ENCODE measurements at regions not wholly inside any gene's neighbourhood (a gene's known extent, or its start where the extent isn't known, plus 50 kb on each side); places are given as distances from the start of the nearest gene placed in this dataset.

GRCh38 chr9:3773362-3774060 lies 247.7 kb upstream of the RFX3 start:
- TF ChIP-seq POLR2AphosphoS5 (IDR thresholded peaks at IDR 0.05; ENCODE audit: low read depth, low read length) (no peak), SPI1 (IDR thresholded peaks at IDR 0.05; ENCODE audit: low read depth, low read length) (no peak), POU2F2 (IDR thresholded peaks at IDR 0.05; ENCODE audit: low read depth, low read length) (no peak), PAX5 (IDR thresholded peaks at IDR 0.05; ENCODE audit: insufficient read depth, low read length, severe bottlenecking) (no peak), POLR2A (IDR thresholded peaks at IDR 0.05; ENCODE audit: low read depth, low read length) (no peak), TAF1 (IDR thresholded peaks at IDR 0.05; ENCODE audit: low read depth, low read length) (no peak)
- DNase-seq (ENCODE audit: insufficient read length, low spot score) (no peak), FAIRE-seq (no peak)

DNA sequence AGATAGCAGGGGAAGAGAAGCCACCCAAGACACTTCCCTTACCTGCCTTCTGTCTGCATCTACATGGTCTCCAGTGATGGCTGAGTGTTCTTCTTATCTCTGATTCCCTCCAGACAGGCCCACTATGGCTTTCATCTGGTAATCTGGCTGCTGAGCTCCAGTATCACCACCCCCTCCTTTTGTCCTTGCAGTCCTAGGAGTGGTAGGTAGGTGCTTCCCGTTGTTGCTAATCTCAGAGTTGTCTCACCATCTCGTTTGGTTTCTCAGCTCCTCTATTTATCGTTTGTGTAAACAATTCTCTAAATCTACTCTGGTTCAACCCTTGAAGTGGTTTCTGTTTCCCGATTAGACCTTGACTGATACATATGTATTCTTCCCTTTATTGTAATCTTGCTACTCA lies 243.8 kb upstream of the RFX3 start:
- FAIRE-seq (no peak), DNase-seq (ENCODE audit: insufficient read length, low spot score) (no peak)
- TF ChIP-seq POU2F2 (IDR thresholded peaks at IDR 0.05; ENCODE audit: low read depth, low read length) (no peak), POLR2AphosphoS5 (IDR thresholded peaks at IDR 0.05; ENCODE audit: low read depth, low read length) (no peak), POLR2A (IDR thresholded peaks at IDR 0.05; ENCODE audit: low read depth, low read length) (no peak), PAX5 (IDR thresholded peaks at IDR 0.05; ENCODE audit: insufficient read depth, low read length, severe bottlenecking) (no peak), SPI1 (IDR thresholded peaks at IDR 0.05; ENCODE audit: low read depth, low read length) (no peak), TAF1 (IDR thresholded peaks at IDR 0.05; ENCODE audit: low read depth, low read length) (no peak)

DNA sequence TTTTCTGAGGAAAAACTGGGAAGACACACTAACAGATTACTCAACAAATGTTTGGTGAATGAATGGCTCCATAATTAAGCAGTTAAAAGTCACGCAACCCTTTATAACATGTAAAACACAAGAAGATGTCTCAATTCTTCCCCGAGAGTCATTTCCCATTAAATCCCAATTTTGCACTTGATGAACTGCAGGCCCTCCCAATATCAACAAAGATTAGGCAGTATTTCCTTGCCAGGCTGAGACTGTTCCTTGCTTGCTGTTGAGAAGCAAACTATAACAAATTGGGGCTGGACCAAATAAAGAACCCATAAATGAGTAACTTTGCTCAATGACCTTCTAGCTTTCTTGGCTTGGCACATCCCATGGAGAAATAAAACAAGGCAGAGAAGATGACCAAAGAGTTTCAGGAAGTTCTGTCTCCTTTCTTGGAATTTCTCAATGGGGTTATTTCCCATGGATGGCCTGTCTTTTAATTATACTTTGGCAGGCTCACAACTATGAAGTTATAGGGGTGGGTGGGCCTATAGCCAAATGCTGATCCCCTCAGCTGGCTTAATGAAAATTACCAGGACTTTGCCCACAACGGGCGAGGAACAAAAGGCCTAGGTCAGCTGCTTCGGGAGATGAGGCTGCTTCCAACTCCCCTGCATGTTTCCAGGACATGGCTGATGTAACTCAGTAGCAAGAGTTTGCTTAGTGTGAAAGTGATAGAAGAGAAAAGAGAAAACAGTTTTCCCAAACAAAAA lies 243.1 kb upstream of the RFX3 start:
- FAIRE-seq (no peak), DNase-seq (ENCODE audit: insufficient read length, low spot score) (no peak)
- no peak for TF ChIP-seq POU2F2 (IDR thresholded peaks at IDR 0.05; ENCODE audit: low read depth, low read length)
- no peak for TF ChIP-seq SPI1 (IDR thresholded peaks at IDR 0.05; ENCODE audit: low read depth, low read length)
- TF ChIP-seq POLR2A (IDR thresholded peaks at IDR 0.05; ENCODE audit: low read depth, low read length): no peak
- no peak for TF ChIP-seq POLR2AphosphoS5 (IDR thresholded peaks at IDR 0.05; ENCODE audit: low read depth, low read length)
- TF ChIP-seq TAF1 (IDR thresholded peaks at IDR 0.05; ENCODE audit: low read depth, low read length): no peak
- TF ChIP-seq PAX5 (IDR thresholded peaks at IDR 0.05; ENCODE audit: insufficient read depth, low read length, severe bottlenecking): no peak

DNA sequence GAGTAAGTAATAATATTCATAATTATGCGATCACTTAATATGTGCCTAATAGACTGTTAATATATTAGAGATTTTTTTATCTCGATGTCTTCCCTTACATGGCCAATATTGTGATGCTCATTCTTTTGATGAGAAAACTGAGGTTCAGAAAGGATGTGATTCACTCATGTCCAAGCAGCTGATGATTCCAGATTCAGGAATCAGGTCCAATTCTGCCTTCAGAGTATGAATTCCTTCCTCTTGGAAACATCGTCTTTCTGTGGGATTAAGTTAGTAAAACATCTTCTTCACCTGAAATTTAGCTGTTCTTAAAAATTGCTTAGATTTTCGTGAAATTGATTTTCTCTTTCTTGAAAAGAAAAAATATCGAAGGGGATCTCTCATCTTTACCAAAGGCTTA lies 242.5 kb upstream of the RFX3 start:
- no peak for TF ChIP-seq POLR2A (IDR thresholded peaks at IDR 0.05; ENCODE audit: low read depth, low read length)
- TF ChIP-seq PAX5 (IDR thresholded peaks at IDR 0.05; ENCODE audit: insufficient read depth, low read length, severe bottlenecking): no peak
- no peak for TF ChIP-seq SPI1 (IDR thresholded peaks at IDR 0.05; ENCODE audit: low read depth, low read length)
- no peak for TF ChIP-seq POLR2AphosphoS5 (IDR thresholded peaks at IDR 0.05; ENCODE audit: low read depth, low read length)
- no peak for TF ChIP-seq TAF1 (IDR thresholded peaks at IDR 0.05; ENCODE audit: low read depth, low read length)
- TF ChIP-seq POU2F2 (IDR thresholded peaks at IDR 0.05; ENCODE audit: low read depth, low read length): no peak
- DNase-seq (ENCODE audit: insufficient read length, low spot score): no peak
- FAIRE-seq: no peak

DNA sequence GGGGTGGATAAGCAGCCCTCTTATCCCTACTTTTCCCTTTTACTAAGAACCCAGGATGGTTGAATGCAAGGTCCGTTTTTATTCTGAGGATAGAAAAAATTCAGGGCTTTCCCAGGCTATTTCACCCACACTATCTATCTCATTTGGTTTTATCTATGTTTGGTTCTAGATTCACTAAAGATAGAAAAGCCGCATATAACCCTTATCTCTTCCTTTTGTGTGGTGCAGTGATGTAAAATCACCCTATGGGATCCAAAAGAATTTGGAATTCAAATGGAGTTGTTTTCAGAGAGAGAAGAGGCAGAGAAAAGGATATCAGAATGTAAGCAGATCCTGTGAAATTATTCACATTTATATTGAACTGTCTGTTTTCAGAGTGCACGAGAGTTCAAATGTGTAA lies 236.3 kb upstream of the RFX3 start:
- no peak for FAIRE-seq
- no peak for DNase-seq (ENCODE audit: insufficient read length, low spot score)

GRCh38 chr9:3760031-3760430 lies 234.2 kb upstream of the RFX3 start:
- FAIRE-seq (no peak), DNase-seq (ENCODE audit: insufficient read length, low spot score) (no peak)
- no peak for TF ChIP-seq POLR2AphosphoS5 (IDR thresholded peaks at IDR 0.05; ENCODE audit: low read depth, low read length)
- TF ChIP-seq SPI1 (IDR thresholded peaks at IDR 0.05; ENCODE audit: low read depth, low read length): no peak
- no peak for TF ChIP-seq PAX5 (IDR thresholded peaks at IDR 0.05; ENCODE audit: insufficient read depth, low read length, severe bottlenecking)
- no peak for TF ChIP-seq TAF1 (IDR thresholded peaks at IDR 0.05; ENCODE audit: low read depth, low read length)
- TF ChIP-seq POU2F2 (IDR thresholded peaks at IDR 0.05; ENCODE audit: low read depth, low read length): no peak
- TF ChIP-seq POLR2A (IDR thresholded peaks at IDR 0.05; ENCODE audit: low read depth, low read length): no peak

More for the DNA sequence above, 236.3 kb upstream of the RFX3 start:
- TF ChIP-seq SPI1 (IDR thresholded peaks at IDR 0.05; ENCODE audit: low read depth, low read length) (no peak), PAX5 (IDR thresholded peaks at IDR 0.05; ENCODE audit: insufficient read depth, low read length, severe bottlenecking) (no peak), TAF1 (IDR thresholded peaks at IDR 0.05; ENCODE audit: low read depth, low read length) (no peak), POU2F2 (IDR thresholded peaks at IDR 0.05; ENCODE audit: low read depth, low read length) (no peak), POLR2AphosphoS5 (IDR thresholded peaks at IDR 0.05; ENCODE audit: low read depth, low read length) (no peak), POLR2A (IDR thresholded peaks at IDR 0.05; ENCODE audit: low read depth, low read length) (no peak)

- DNase-seq (ENCODE audit: insufficient read length, low spot score) (no peak), FAIRE-seq (no peak)
- TF ChIP-seq PAX5 (IDR thresholded peaks at IDR 0.05; ENCODE audit: insufficient read depth, low read length, severe bottlenecking) (no peak), SPI1 (IDR thresholded peaks at IDR 0.05; ENCODE audit: low read depth, low read length) (no peak), POLR2A (IDR thresholded peaks at IDR 0.05; ENCODE audit: low read depth, low read length) (no peak), POLR2AphosphoS5 (IDR thresholded peaks at IDR 0.05; ENCODE audit: low read depth, low read length) (no peak), POU2F2 (IDR thresholded peaks at IDR 0.05; ENCODE audit: low read depth, low read length) (no peak), TAF1 (IDR thresholded peaks at IDR 0.05; ENCODE audit: low read depth, low read length) (no peak)
Measured at GRCh38 chr9:3758816-3759576, 233.2 kb upstream of the RFX3 start.

GRCh38 chr9:3756071-3756470 lies 230.3 kb upstream of the RFX3 start:
- no peak for FAIRE-seq
- DNase-seq (ENCODE audit: insufficient read length, low spot score): no peak
- TF ChIP-seq POLR2AphosphoS5 (IDR thresholded peaks at IDR 0.05; ENCODE audit: low read depth, low read length) (no peak), POLR2A (IDR thresholded peaks at IDR 0.05; ENCODE audit: low read depth, low read length) (no peak), SPI1 (IDR thresholded peaks at IDR 0.05; ENCODE audit: low read depth, low read length) (no peak), POU2F2 (IDR thresholded peaks at IDR 0.05; ENCODE audit: low read depth, low read length) (no peak), TAF1 (IDR thresholded peaks at IDR 0.05; ENCODE audit: low read depth, low read length) (no peak), PAX5 (IDR thresholded peaks at IDR 0.05; ENCODE audit: insufficient read depth, low read length, severe bottlenecking) (no peak)

Measured in GM12891 (cell line).